Glutamatergic neuron (in vitro differentiated cells): ENCODE measurements at regions not wholly inside any gene's neighbourhood (a gene's known extent, or its start where the extent isn't known, plus 50 kb on each side); places are given as distances from the start of the nearest gene placed in this dataset.

Experiments
- DNase-seq: peaks from one replicate; pipeline ENCODE4 v3.0.0; 2022
- H3K27ac Mint-ChIP-seq: one replicate; pipeline ENCODE4 v1.8.0; 2020; ENCODE audit warnings: mild to moderate bottlenecking, mixed read lengths, inconsistent platforms; ENCODE audit not compliant: unreplicated experiment
- H3K27me3 Mint-ChIP-seq: one replicate; pipeline ENCODE4 v1.8.0; 2020; ENCODE audit warnings: mild to moderate bottlenecking, moderate library complexity, mixed read lengths, inconsistent platforms; ENCODE audit not compliant: unreplicated experiment
- H3K36me3 Mint-ChIP-seq: one replicate; pipeline ENCODE4 v1.8.0; 2020; ENCODE audit warnings: mild to moderate bottlenecking, mixed read lengths, inconsistent platforms; ENCODE audit not compliant: unreplicated experiment
- H3K4me1 Mint-ChIP-seq: one replicate; pipeline ENCODE4 v1.8.0; 2020; ENCODE audit warnings: mild to moderate bottlenecking, low read depth, mixed read lengths, inconsistent platforms; ENCODE audit not compliant: unreplicated experiment
- H3K4me3 Mint-ChIP-seq: one replicate; pipeline ENCODE4 v1.8.0; 2020; ENCODE audit warnings: mild to moderate bottlenecking, mixed read lengths, inconsistent platforms; ENCODE audit not compliant: unreplicated experiment
- H3K9me3 Mint-ChIP-seq: one replicate; pipeline ENCODE4 v1.8.0; 2020; ENCODE audit warnings: mild to moderate bottlenecking, moderate library complexity, mixed read lengths, inconsistent platforms; ENCODE audit not compliant: unreplicated experiment
- TF ChIP-seq, protein P1 (sequence below): fragments of 200-600 bp; sonication (generic); IDR thresholded peaks from one replicate; pipeline ENCODE4 v1.5.0; 2021; ENCODE audit not compliant: partially characterized antibody, unreplicated experiment

DNA sequence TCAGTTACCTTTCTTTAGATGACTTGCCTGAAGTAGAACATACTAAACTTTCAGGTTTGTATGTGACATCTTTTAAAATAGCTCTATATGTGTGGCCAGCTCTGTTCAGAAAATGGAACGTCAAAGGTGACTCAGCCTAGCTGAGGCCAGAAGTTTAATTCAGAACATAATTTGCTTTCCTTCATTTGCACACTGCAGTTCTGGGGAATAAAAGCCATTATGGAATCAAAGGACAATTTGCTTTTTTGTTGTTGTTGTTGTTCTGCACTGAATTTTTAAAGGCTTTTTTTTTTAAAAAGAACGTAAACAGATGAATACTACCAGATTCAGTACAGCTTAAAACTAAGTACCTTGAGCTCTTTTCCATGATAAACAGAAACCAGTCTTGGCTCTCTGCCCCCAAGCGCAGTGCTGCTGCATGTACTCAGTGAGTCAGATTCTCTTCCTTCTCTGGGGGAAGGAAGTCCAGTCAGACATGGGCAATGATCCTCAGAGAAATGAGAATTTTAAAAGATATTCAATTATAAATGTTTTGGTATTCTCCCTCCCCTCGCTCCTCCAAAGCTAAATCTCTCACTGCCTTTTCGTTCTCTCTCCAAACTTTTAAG lies 644.2 kb downstream of the NOVA1 start:
- TF ChIP-seq, protein P1, sequence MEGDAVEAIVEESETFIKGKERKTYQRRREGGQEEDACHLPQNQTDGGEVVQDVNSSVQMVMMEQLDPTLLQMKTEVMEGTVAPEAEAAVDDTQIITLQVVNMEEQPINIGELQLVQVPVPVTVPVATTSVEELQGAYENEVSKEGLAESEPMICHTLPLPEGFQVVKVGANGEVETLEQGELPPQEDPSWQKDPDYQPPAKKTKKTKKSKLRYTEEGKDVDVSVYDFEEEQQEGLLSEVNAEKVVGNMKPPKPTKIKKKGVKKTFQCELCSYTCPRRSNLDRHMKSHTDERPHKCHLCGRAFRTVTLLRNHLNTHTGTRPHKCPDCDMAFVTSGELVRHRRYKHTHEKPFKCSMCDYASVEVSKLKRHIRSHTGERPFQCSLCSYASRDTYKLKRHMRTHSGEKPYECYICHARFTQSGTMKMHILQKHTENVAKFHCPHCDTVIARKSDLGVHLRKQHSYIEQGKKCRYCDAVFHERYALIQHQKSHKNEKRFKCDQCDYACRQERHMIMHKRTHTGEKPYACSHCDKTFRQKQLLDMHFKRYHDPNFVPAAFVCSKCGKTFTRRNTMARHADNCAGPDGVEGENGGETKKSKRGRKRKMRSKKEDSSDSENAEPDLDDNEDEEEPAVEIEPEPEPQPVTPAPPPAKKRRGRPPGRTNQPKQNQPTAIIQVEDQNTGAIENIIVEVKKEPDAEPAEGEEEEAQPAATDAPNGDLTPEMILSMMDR: no peak
- Mint-ChIP-seq H3K4me3 (no peak overlapping the region), H3K27ac (no peak overlapping the region), H3K9me3 (no peaks in the 10 kb centered on the region), H3K4me1 (no peaks in the 10 kb centered on the region), H3K27me3 (no peaks in the 10 kb centered on the region), H3K36me3 (no peaks in the 10 kb centered on the region)
- DNase-seq: no peak

DNA sequence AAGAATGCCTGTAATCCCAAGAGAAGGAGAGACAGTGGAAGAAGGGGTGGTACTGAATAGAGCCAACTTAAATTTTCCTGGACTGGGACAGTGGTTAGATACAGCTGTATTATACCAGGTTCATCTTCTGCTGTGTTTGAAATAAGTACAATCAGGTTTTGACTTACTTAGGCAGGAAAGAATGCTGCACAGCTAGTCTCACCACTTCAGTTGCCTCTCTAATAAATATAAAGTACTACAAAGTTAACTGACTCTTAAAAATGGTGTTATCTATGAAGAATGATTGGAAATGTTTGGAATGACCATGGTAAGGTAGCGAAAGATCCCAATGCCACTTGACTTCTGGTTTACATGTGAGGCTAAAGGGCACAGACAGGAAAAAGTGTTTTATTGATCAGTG lies 652.1 kb downstream of the NOVA1 start:
- Mint-ChIP-seq H3K9me3 (no peaks in the 10 kb centered on the region), H3K27ac (no peak overlapping the region), H3K4me3 (no peak overlapping the region), H3K27me3 (no peaks in the 10 kb centered on the region), H3K4me1 (peaks cover 2% of the 10 kb centered on the region), H3K36me3 (no peaks in the 10 kb centered on the region)
- TF ChIP-seq, protein P1: no peak
- DNase-seq: no peak

DNA sequence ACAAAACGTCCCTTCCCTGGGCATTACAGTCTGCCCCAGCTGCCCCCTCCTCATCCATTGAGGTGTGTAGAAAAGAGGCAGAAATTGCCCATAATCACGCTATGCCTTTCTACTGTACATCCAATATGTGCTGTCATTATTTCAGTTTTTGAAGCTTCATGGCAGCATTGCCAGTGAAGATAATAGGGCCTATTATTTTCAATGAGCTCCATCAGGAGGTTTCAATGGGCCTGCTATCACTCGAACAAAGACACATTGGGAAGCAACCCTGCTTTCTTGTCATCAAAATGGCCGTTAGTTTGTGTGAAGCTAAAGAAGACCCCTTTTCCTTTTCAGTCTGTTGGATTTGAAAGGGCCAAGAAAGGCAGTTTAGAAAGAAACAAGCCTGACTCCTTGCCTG lies 653.8 kb downstream of the NOVA1 start:
- Mint-ChIP-seq H3K27ac (no peak overlapping the region), H3K36me3 (no peaks in the 10 kb centered on the region), H3K9me3 (no peaks in the 10 kb centered on the region), H3K4me1 (peaks cover 2% of the 10 kb centered on the region), H3K27me3 (no peaks in the 10 kb centered on the region), H3K4me3 (no peak overlapping the region)
- DNase-seq: no peak
- TF ChIP-seq, protein P1: no peak

DNA sequence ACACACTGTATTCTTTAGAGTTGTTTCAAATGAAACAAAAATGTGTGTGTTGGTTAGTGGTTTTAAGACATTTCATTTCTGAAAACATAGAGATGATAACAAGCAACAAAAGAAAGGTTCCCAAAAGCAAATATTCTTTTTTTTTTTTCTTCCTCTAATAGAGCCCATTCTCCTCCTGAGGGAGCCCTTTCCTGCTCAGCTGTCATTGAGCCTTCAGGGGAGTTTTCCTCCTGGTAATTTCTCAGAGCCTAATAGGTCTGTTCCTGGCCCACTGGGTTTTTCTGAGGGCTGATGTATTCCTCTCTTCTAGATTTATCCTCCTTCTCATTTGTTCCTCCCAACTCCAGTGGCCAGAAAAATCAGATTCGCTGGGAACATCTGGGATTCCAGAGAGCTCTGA lies 654.5 kb downstream of the NOVA1 start:
- no peaks in the 10 kb centered on the region for H3K27me3 Mint-ChIP-seq

DNA sequence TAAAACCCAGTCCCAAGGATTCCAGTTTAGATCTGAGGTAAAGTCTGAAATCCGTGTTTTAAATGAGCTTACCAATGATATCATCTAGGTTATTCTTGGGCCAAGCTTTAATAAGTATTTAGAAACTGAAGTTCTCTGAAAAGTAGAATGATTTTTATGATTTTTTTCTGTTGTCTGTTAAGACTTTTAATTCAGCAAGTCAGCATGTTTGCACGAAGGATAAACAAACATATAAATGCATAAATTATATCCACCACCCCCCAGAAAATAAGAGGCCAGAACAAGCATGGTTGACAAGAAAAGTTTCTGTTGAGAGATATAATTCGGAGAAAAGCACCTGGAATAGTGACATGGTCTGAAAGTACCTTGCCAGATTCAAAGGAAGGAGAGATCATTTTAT lies 655.7 kb downstream of the NOVA1 start:
- Mint-ChIP-seq H3K27ac (no peak overlapping the region), H3K4me1 (peaks cover 2% of the 10 kb centered on the region), H3K36me3 (no peaks in the 10 kb centered on the region), H3K27me3 (no peaks in the 10 kb centered on the region), H3K4me3 (no peak overlapping the region), H3K9me3 (no peaks in the 10 kb centered on the region)
- TF ChIP-seq, protein P1: no peak
- DNase-seq: no peak

More for the DNA sequence above, 654.5 kb downstream of the NOVA1 start:
- TF ChIP-seq, protein P1: no peak
- DNase-seq: no peak
- Mint-ChIP-seq H3K9me3 (no peaks in the 10 kb centered on the region), H3K36me3 (no peaks in the 10 kb centered on the region), H3K27ac (no peak overlapping the region), H3K4me1 (peaks cover 2% of the 10 kb centered on the region), H3K4me3 (no peak overlapping the region)
